Fibroblast of skin of scalp (primary cell): ENCODE measurements at regions not wholly inside any gene's neighbourhood (a gene's known extent, or its start where the extent isn't known, plus 50 kb on each side); places are given as distances from the start of the nearest gene placed in this dataset.
"Not testable (repeated sequence)": the region's sequence is repeated elsewhere in the genome, so short reads cannot be mapped to it uniquely, and the experiment has no call there.

ENCODE experiments used
- DNase-seq: peaks from one replicate; pipeline ENCODE4 v3.0.0-alpha.2; 2013

GRCh38 chr5:9725265-9725664 lies 95.1 kb upstream of the TAS2R1 start:
- not testable (repeated sequence) for DNase-seq

DNA sequence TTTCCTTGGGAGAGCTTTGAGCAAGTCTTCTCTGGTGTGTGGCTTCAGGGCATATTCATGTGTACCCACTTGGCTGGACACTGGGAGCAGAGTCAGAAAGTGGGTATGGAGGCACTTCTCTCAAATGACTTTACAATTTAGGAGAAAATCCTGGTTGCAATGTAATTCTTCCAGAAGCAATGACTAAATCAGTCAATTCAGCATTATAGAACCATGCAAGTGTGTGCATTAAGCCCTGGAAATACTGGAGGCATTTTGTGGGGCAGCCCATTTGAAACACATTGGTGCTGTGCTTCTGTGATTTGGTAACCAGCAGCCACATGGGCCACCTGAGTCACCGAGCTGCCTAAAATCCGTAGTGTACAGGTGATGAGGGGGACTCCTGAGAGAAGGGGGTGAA lies 94.6 kb upstream of the TAS2R1 start:
- no peak for DNase-seq

- no peak for DNase-seq
Measured at GRCh38 chr5:9722601-9723180, 92.5 kb upstream of the TAS2R1 start.

- DNase-seq = no peak
Measured at GRCh38 chr5:9721161-9721560, 91.0 kb upstream of the TAS2R1 start.

GRCh38 chr5:9720361-9720760 lies 90.2 kb upstream of the TAS2R1 start:
- no peak for DNase-seq

DNA sequence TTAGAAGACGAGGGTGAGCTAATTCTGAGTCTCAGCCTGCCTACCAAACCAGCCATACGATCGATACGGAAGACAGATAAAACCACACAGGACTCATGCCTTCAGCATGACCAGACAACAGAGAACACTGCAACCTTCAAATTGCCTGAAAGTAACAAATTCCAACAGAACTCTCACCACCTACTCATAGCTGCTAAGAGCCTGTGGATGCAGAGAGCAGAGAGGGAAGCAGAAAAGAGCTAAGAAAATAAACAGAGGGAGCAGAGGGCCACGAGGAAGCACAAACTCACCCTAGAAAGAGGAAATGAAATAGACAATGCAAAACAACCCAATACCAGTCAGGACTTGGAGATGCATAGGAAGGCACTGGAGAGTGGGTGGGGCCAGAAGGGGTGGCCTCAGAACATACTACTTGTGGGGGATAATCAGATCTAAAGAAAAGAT lies 86.7 kb upstream of the TAS2R1 start:
- peak; percentile 53 for DNase-seq

DNA sequence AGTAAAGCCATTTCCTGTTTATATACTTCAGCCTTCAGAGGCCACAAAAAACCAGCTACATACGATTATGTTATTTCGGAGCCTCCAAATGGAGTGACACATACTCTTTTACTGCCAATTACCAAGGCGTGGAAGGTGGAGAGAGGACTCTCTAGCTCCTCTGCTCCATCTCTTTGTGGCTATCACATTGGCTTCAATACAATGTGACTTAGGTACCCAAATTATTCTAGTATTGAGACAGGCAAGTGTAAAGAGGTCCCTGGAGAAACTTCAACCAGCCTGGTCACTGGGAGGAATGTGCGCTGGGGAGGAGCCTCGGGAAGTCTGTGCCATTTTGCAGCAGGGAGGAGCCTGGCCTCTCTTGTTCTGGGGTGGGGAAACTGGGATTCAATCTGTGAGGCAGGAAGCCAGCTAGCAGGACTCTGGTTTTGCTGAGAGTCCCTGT lies 85.8 kb upstream of the TAS2R1 start:
- peak; percentile 53 for DNase-seq

GRCh38 chr5:9713959-9714586 lies 83.9 kb upstream of the TAS2R1 start:
- DNase-seq = no peak

DNA sequence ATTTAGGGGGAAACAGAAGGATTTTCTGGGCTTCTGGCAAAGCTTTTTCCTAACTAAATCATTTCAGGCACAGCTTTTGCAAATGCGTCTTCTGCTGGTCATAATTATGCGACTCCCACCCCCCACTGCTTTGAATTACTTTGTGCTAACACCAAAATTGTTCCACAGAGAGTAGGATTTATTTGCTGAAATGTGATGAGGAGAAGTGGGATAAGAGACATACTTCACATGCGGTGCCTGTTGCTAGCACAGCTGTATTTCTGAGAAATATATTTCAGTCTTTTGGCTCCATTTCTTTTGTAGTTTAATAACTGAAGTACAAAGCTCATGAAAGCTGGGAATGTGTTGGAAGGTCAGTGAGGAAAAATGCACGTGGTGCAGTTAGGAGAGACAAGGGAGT lies 83.2 kb upstream of the TAS2R1 start:
- DNase-seq = no peak

DNA sequence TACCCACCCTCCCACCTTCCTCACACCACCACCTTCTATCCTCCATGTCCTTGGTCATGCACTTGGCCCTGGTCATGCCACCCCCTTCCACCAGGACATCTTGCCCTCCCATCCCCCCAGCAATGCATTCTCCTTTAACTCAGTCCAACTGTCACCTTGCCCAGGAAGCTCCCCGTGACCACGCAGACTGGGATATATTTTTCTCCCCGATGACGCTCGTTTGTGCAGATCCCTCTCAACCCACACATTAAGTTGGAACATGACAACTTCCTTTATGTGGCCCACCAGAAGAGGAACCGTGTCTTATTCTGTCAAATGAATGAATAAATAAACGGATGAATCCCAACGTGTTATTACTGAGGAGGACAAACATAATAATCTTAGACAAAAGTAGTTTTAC lies 82.8 kb upstream of the TAS2R1 start:
- no peak for DNase-seq

GRCh38 chr5:9712506-9712905 lies 82.4 kb upstream of the TAS2R1 start:
- DNase-seq = peak; percentile 84

- DNase-seq = no peak
Measured at GRCh38 chr5:9710069-9710468, 79.9 kb upstream of the TAS2R1 start.

GRCh38 chr5:9707732-9708462 lies 77.7 kb upstream of the TAS2R1 start:
- peak; percentile 28 for DNase-seq

- peak; percentile 69 for DNase-seq
Measured at GRCh38 chr5:9699681-9700080, 69.5 kb upstream of the TAS2R1 start.

GRCh38 chr5:9698841-9699240 lies 68.7 kb upstream of the TAS2R1 start:
- no peak for DNase-seq

- DNase-seq = peak; percentile 68
Measured at GRCh38 chr5:9698125-9698826, 68.1 kb upstream of the TAS2R1 start.

DNA sequence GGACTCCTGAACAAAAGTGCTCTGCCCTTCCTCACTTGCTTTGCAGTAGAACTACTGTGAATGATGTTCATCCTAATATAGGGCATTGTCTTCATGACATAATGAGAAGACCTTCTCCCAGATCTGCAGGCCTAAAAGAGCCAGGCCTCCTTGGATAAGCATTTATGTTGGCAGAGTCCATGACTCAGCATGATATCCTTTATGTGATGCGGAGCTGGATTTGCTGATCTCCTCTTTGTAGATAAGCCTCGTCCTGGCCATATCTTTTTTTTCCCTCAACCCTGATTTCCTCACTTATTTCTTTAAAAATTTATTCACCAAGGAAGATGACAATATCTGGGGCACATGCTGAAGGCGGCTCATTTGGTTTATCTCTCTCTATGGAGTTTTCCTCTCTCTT lies 62.4 kb upstream of the TAS2R1 start:
- DNase-seq = no peak

DNA sequence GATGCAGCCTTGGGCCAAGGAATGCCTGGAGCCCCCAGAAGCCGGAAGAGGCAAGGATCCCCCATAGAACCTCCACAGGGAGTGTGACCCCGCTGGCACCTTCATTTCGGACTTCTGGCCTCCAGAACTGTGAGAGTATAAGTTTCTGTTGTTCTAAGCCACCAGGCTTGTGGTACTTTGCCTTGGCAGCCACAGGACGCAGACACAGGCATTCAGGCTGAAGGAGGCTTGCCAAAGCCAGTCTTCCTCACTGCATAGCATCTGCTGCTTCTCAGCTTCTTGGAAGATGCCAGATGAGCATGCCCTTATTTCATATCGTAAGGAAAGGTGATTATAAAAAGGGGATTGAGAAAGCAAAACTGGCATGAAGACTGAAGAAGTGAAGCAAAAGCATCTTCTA lies 61.1 kb upstream of the TAS2R1 start:
- DNase-seq = no peak

GRCh38 chr5:9690751-9691150 lies 60.6 kb upstream of the TAS2R1 start:
- DNase-seq = no peak

- DNase-seq = peak; percentile 83
Measured at GRCh38 chr5:9686216-9686615, 56.1 kb upstream of the TAS2R1 start.

DNA sequence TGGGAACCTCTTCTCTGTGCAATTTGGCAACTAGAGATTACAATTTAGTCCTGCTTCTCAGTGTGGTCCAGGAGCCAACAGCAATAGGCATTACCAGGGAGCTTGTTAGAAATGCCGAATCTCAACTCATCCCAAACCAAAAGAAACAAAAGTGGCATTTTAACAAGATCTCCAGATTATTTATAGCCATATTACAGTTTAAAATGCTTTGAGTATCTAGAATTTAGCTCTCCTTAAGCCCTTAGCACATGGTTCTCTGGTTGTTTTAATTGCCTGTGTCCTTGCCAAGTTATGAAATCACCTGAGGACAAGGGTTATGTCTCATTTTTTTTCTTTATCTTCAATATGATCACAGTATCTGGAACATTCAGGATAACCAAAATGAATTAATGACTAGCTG lies 51.6 kb upstream of the TAS2R1 start:
- DNase-seq = no peak
